Lower leg skin (tissue), 4 donors: ENCODE measurements at regions not wholly inside any gene's neighbourhood (a gene's known extent, or its start where the extent isn't known, plus 50 kb on each side); places are given as distances from the start of the nearest gene placed in this dataset.

Source experiments
- DNase-seq, 2 donors: peaks; one replicate each; pipeline ENCODE4 v3.0.0-alpha.2; 2019; ENCODE audit warnings: low spot score in 2 of 2
- H3K4me3 ChIP-seq: fragments of 200-600 bp; sonication (generic); 2 replicates; pipeline ENCODE4 v1.5.1; 2017; ENCODE audit warnings: mild to moderate bottlenecking, low read depth; ENCODE audit not compliant: poor library complexity, severe bottlenecking
- POLR2A ChIP-seq, 2 donors: fragments of 450-650 bp; IDR thresholded peaks; one replicate each; pipeline ENCODE4 v1.6.1; 2016 to 2017; ENCODE audit warnings: antibody characterized with exemption in 2 of 2, mild to moderate bottlenecking in 1 of 2, moderate library complexity in 1 of 2
- WGBS, 2 donors: methylation state at CpG; one replicate each; pipeline ENCODE4 v1.1.5; 2018; 5-methylcytosine and 5-hydroxymethylcytosine counted together
- intact Hi-C: fragments of 100-400 bp; cut with DNase I; formaldehyde crosslinking; loops from one replicate; pipeline ENCODE4 v1.15.0; 2023; ENCODE audit warnings: low total_unique reads
- TF ChIP-seq, protein P1 (sequence below), 3 donors: fragments of 450-650 bp; IDR thresholded peaks; one replicate each; pipeline ENCODE4 v1.5.1; 2016; ENCODE audit warnings: antibody characterized with exemption in 3 of 3, mild to moderate bottlenecking in 3 of 3, moderate library complexity in 2 of 3

DNA sequence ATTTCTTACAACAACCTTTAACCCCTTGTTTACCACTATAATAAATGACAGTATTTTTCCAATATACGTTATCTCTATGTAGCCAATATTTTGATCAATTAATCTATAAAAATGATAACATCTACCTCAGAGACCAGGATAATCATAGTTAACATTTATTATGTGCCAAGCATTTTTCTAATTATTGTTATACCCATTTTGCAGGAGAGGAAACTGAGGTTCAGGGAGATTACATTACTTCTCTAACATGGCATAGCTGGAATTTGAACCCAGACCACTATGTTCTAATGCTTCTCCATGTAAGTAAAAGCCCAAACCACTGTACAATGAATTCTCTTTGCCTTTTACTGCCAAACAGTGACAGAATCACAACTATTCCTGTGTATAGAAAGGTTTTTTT lies 113.4 kb upstream of the PFN2 start:
- 67 to 75% methylated on average over 1 of the region's 1 CpG for WGBS, 2 donors
- TF ChIP-seq POLR2A (IDR thresholded peaks at IDR 0.05), result no peak
- intact Hi-C loops, result no loop called here
- no peak overlapping the region for H3K4me3 ChIP-seq
- no peak for DNase-seq

DNA sequence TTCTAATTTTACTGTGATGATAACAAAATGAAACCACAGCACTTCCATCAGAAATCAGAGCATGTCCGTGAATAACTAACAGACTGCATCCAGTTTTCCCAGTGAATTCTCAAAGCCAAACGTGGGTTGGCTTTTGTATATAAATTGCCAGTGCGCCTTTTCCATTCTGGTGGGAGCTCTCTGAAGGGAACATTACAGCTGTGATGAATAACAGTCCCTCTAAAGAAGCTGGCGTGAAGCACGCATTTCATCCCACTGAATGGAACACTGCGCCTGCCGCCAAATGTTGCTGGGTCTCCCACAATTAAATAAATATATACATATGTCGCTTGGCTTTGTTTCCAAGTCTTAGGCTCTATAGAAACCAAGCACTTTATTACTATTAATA lies 113.0 kb upstream of the PFN2 start:
- no peak for TF ChIP-seq POLR2A (IDR thresholded peaks at IDR 0.05)
- TF ChIP-seq, protein P1, sequence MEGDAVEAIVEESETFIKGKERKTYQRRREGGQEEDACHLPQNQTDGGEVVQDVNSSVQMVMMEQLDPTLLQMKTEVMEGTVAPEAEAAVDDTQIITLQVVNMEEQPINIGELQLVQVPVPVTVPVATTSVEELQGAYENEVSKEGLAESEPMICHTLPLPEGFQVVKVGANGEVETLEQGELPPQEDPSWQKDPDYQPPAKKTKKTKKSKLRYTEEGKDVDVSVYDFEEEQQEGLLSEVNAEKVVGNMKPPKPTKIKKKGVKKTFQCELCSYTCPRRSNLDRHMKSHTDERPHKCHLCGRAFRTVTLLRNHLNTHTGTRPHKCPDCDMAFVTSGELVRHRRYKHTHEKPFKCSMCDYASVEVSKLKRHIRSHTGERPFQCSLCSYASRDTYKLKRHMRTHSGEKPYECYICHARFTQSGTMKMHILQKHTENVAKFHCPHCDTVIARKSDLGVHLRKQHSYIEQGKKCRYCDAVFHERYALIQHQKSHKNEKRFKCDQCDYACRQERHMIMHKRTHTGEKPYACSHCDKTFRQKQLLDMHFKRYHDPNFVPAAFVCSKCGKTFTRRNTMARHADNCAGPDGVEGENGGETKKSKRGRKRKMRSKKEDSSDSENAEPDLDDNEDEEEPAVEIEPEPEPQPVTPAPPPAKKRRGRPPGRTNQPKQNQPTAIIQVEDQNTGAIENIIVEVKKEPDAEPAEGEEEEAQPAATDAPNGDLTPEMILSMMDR (IDR thresholded peaks at IDR 0.05), result no peak
- intact Hi-C loops, result no loop called here
- WGBS, 2 donors, result 39 to 46% methylated on average over 8 of the region's 8 CpGs
- DNase-seq, result no peak
- no peak overlapping the region for H3K4me3 ChIP-seq

DNA sequence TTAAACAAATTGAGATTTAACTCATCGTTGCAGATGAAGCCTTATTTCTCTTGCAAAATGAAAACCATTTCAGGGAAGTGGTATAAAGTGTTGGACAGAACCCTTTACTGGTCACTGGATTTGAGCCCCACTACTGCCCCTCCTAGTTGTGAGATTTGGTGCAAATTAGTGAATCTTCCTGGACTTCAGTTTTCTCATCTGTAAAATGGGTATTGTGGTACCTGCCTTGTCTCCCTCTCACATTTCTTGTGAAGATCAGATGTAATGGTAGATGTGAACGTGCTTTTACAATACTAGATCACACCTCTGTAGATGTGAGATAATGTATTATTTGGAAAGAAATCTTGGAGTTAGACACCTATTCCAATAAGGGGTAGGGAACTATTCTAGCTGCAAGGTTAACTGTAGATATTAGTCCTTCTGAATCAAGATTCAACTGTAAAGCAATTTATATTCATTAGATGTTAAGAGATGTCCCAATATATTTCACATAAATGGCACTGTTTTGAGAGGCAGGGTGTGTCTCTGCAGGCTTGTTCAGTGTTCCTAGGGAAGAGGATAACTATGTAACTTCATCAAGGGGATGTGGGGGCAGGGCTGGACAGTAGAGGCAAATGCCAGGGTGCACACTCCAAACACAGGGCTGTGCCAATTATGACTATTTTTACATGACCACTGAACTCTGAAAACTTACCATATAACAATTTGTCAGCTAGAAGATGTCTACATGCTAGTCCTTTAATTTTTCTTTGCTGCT lies 112.4 kb upstream of the PFN2 start:
- H3K4me3 ChIP-seq, result no peak overlapping the region
- DNase-seq, result no peak
- 72 to 78% methylated on average over 2 of the region's 2 CpGs for WGBS, 2 donors
- no peak for TF ChIP-seq POLR2A (IDR thresholded peaks at IDR 0.05)
- TF ChIP-seq, protein P1 (IDR thresholded peaks at IDR 0.05), result no peak
- intact Hi-C loops, result no loop called here

DNA sequence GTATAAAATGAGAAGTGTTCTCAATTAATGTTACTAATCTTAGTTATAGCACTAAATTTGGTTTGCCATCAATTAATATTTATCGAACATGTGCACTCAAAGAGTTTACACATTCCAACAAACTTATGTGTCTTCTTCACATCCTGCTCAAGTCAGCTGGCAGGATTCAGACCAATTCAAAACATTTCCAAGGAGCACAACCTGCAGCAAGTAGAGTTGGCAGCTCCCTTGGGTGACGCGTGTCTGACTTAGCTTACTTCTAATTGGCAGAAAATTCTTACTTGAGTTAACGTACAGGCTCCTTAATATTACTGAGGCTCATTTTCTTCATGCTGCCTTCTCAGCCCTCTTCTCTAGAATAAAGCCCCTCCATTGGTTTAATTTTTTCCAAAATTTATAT lies 110.4 kb upstream of the PFN2 start:
- no peak overlapping the region for H3K4me3 ChIP-seq
- no peak for DNase-seq
- TF ChIP-seq POLR2A (IDR thresholded peaks at IDR 0.05), result no peak
- TF ChIP-seq, protein P1 (IDR thresholded peaks at IDR 0.05), result no peak
- 52 to 65% methylated on average over 4 of the region's 4 CpGs for WGBS, 2 donors
- intact Hi-C loops, result no loop called here

DNA sequence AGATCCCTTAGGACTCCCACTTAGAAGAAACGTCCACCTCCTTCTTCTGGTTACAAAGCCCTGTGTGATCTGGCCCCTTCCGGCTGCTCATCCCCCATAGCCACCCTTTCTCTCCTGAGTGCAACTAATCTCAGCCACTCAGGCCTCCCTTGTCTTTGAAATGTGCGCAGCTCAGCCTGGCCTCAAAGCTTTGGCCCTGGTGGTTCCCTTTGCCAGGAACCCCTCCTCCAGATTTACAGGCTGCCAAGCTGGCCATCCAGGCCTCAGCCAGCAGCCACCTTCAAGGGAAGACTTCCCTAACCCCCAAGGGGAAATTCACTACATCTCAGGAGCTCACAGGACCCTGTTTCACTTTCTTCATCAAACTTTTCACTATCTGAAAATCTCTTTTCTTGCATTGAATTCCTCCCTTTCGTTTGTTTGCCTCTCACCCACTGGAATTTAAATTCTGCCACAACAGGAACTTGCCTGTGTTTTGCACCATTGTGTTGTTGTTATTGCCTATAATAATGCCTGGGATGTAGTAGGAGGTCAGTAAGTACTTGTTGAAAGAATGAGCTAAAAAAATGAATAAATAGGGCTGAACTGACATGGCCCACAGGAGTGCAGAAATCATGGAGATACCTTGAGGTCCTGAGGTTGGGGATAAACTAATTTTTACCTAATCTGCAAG lies 109.5 kb upstream of the PFN2 start:
- WGBS, 2 donors, result 76 to 78% methylated on average over 4 of the region's 4 CpGs
- TF ChIP-seq, protein P1 (IDR thresholded peaks at IDR 0.05), result no peak
- TF ChIP-seq POLR2A (IDR thresholded peaks at IDR 0.05), result no peak

DNA sequence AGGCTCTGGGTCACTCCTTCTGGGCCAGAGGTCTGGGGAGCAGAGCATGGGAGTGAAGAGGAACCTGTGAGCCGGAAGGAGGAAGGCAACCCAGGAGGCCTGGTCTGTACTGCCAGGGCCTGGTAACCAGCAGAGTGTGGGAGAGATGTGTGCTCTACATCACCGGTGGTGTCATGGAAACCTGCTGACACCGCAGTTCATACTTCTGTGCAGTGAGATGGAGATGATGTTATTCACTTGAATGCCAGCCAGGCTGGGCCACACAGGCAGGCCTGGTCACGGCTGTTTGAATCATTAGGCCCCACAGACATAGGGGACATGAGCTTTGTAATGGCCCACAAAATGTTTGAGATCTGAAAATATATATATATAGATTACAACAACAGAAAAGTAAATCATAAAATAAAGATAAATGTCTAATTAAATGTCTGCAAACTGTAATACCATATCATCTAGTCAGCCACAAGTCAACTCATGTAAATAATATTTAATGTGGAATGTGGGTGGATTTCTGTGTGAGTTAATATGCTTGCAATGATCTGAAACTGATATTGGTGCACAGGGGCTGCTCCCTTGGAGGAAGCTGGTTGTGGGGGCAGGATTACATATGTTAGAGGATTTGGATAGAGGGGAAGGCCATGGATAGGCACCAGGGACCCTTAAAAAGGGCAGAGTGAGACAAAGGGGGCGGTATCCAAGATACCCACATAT lies 108.5 kb upstream of the PFN2 start:
- no peak for DNase-seq
- WGBS, 2 donors, result 57 to 62% methylated on average over 5 of the region's 5 CpGs
- intact Hi-C loops, result no loop called here
- H3K4me3 ChIP-seq, result no peak overlapping the region
- TF ChIP-seq POLR2A (IDR thresholded peaks at IDR 0.05), result no peak
- TF ChIP-seq, protein P1 (IDR thresholded peaks at IDR 0.05), result no peak

More for the DNA sequence above, 109.5 kb upstream of the PFN2 start:
- no peak overlapping the region for H3K4me3 ChIP-seq
- DNase-seq, result no peak
- intact Hi-C loops, result no loop called here
